GM18508 (cell line): ENCODE measurements at regions not wholly inside any gene's neighbourhood (a gene's known extent, or its start where the extent isn't known, plus 50 kb on each side); places are given as distances from the start of the nearest gene placed in this dataset.
A peak's percentile ranks its signal among the peaks of the same experiment; 100 is the strongest.
"Not testable (repeated sequence)": the region's sequence is repeated elsewhere in the genome, so short reads cannot be mapped to it uniquely, and the experiment has no call there.

Experiments used
- ATAC-seq: cut with Tn5 transposase; IDR thresholded peaks from one replicate; pipeline ENCODE4 v1.9.1; 2021; ENCODE audit warnings: moderate number of reproducible peaks; ENCODE audit not compliant: insufficient read depth, unreplicated experiment

DNA sequence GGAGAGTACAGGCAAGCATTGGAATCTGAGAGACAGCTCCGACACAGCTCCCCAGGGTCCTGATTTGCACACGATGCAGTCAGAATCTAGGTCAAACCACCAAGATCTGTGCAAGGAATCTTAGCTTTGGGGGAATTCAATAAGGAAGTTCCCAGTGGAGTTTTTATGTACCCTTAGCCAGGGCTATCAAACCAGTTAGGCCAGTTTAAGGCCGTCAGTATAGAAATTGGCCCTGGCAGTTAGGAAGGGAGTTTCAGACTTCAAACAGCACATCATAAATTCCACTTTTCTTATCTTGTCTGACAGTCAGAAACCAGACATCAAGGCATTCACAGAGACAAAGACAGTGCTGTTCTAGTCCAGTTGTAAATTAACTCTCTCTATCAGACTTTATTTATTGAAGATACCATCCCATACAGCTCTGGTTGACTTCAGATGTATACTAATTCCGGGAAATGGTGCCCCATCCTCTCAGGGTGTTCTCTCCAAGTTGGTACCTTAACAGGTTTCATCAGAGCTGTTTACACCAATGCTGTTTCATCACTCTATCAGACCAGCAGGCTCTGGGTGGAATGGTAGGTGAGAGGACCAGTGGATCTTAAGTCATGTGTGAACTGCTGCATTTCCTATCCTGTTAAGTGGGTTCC, 157.5 kb upstream of the ATF7IP start:
- no peak for ATAC-seq

- ATAC-seq, result no peak
Observed at GRCh38 chr12:14211947-14212387, 153.5 kb upstream of the ATF7IP start.

GRCh38 chr12:14213542-14213941, 151.9 kb upstream of the ATF7IP start:
- ATAC-seq, result no peak

- ATAC-seq, result no peak
Observed at GRCh38 chr12:14214495-14214894, 151.0 kb upstream of the ATF7IP start.

GRCh38 chr12:14215949-14216348, 149.5 kb upstream of the ATF7IP start:
- ATAC-seq, result not testable (repeated sequence)

DNA sequence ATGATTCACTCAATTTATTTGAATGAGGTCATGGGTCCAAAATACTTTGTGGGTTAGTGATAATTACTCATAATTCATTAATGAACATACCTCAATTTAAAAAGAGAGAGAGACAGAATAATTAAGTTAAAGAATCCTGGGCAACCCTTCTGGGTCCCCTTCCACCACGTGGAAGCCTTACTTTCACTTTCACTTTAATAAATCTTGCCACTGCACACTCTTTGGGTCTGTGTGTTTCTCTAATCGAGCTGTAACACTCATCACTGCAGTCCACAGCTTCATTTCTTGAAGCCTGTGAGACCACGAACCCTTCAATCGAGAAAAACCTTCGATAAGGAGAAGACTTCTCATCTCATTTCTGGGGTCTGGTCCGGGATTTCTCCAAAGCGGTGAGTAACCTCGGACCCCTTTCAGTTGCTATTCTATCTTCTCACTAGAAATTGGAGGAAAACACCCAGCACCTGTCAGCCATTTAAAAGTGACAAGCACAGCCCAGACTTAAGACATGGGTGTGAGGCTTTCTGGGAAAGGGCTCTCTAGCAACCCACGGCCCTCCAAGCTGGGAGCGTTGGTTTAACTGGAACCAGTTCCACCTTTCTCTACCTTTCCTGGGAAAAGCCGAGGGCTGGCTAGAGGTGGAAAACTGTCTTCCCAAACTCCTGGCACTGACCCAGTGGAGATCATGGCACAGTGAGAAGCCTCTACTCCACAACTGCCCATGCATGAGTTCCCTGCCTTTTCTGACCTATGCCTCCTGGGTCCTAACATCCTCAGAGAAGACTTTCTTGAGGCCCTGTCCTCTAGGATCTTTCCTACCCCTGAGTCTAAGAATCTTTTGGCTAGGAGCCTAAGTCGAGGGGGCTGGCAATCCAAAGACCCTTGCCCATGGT, 148.8 kb upstream of the ATF7IP start:
- no peak for ATAC-seq

DNA sequence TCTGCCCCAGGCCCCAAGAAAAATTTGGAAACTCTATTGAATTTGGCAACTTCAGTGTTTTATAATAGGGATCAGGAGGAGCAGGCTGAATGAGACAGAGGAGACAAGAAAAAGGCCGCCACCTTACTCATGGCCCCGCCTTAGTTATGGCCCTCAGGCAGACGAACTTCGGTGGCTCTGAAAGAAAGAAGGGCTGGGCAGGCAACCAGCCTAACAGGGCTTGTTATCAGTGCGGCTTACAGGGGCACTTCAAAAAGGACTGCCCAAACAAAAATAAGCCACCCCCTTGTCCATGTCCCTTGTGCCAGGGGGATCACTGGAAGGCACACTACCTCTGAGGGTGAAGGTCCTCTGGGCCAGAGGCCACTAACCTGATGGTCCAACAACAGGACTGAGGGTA, 146.3 kb upstream of the ATF7IP start:
- no peak for ATAC-seq

DNA sequence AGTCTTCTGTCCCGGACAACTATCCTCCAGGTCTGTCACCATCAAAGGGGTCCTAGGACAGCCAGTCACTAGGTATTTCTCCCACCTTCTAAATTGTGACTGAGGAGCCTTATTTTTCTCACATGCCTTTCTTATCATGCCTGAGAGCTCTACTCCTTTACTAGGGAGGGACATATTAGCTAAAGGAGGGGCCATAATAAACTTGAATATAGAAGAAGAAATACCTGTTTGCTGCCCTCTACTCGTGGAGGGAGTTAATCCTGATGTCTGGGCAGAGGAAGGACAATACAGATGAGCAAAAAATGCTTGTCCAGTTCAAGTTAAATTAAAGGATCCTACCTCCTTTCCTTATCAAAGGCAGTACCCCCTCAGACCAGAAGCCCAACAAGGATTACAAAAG, 145.8 kb upstream of the ATF7IP start:
- ATAC-seq, result not testable (repeated sequence)

GRCh38 chr12:14225064-14225463, 140.4 kb upstream of the ATF7IP start:
- no peak for ATAC-seq

DNA sequence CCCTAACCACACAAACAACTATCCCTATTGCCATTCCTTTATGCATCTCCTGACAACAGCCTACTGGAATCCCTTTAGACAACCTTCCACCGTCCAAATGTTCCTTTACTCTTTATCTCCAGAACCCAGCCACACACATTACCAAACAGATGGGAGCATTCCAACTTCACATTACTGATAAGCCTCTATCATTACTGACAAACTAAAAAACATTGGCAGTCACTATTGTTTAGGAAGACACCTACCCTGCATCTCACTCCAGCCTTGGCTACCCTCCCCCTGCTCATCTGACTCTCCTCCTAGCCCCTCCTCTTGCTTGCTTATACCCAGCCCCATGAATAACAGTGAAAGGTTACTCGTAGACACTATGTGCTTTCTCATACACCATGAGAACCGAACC, 130.3 kb upstream of the ATF7IP start:
- ATAC-seq, result not testable (repeated sequence)

DNA sequence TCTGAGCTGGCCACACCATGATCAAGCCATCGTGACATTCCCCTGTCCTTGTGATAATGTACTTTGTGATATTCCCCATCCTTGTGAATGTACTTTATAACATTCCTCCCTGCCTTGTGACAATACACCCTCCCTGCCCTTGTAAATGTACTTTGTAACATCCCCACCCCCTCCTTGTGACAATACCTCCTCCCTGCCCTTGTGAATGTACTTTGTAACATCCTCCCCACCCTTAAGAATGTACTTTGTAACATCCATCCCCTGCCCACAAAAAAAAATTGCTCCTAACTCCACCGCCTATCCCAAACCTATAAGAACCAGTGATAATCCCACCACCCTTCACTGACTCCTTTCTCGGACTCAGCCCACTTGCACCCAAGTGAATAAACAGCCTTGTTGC, 128.8 kb upstream of the ATF7IP start:
- ATAC-seq, result not testable (repeated sequence)

- ATAC-seq, result no peak
Observed at GRCh38 chr12:14238221-14238792, 127.2 kb upstream of the ATF7IP start.

- ATAC-seq, result peak; percentile 73
Observed at GRCh38 chr12:14239350-14239934, 126.0 kb upstream of the ATF7IP start.

DNA sequence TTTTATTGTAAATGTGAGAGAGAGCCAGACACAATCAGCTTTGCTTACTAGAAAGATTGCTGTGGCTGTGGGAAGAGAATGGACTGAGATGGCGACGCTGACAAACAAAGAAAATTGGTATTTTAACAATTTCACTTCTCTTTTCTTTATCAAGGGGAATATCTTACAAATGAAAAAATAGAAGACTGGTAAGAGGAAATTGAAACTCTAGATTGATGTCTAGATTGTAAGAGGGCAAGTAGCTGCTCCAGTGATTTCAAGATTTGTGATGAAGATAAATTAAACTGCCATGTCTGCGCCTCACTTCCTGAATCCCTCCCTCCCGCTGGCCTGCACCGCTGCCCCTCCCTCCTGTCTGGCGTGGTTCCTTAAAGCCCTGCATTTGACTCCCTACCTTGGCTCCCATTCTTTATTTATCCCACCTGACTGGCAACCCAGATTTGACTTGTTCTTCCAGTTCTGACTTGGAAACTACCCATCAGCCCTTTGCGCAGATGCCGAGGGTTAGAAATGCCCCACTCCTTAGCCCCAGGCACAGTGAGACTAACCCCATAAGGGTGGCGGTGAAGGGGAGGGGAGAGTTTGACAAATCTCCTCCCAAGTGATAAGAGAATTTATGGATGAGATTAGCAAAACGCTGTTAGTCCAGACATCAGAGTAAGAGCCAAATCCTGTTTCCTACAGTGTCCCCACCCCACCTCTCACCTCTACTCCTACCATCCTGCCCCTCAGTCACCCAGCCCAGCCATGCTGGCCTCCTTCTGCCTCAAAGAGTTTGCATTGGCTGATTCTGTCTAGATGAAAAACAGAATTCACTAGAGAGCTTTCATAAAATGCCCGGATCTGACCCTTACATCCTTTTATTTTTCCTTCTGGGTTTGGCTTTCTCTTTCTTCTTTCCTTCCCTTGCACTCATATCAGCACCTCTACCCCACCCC, 125.3 kb upstream of the ATF7IP start:
- ATAC-seq, result peak; percentile 32

GRCh38 chr12:14240873-14241220, 124.6 kb upstream of the ATF7IP start:
- no peak for ATAC-seq

GRCh38 chr12:14242825-14243224, 122.7 kb upstream of the ATF7IP start:
- ATAC-seq, result not testable (repeated sequence)

DNA sequence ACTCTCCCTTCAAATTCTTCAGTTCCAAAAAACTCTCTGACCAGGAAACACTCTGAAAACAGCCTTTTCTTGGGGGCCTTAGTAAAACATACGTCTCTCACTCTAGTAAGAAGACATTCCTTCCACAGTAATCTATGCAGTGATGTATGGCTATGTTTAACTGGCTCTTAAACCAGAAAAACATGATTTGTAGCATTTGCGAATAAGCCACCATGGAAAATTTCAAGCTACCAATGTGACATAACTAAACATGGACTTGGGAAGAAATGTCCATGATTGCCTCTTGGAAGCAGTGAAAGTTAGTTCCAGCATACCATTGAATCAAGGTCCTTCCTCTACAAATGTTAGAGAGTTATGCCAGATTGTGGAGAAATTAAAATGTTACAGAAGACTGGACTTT, 121.5 kb upstream of the ATF7IP start:
- ATAC-seq, result no peak

DNA sequence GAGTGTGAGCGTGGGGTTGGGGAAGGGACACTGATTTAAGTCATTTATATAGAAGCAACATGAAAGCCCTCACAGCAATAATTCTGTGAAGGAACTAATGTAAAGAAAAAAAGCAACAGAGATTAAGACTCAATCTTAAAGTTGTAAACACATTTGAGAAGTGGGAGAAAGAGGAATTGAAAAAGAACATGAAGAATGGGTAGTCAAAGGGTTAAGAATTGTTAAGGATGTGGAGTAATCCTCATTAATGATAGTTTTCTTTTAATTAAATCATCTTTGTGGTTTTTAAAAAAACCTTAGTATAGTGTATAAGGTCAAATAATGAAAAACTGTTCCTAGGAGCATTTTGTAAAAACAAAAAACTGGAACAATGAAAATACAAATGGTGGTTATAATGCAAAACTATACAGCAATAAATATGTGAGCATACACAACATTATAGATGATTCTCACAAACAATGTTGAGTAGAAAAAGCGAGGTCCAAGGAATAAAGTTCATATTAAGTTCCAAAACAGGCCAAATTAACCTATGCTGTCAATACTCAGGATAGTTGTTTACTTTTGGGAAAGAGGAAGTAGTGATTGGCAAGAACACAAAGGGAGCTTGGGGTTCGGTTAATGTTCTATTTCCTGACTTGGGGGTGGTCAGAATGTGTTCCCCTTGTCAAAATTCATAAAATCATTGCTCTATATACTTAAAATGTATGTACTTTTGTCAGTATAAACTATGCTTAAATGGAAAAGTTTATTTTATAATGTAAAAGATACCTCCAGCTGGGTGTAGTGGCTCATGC, 120.4 kb upstream of the ATF7IP start:
- ATAC-seq, result no peak

- ATAC-seq, result no peak
Observed at GRCh38 chr12:14247166-14247565, 118.3 kb upstream of the ATF7IP start.
